HG02798 (cell line): ENCODE measurements at regions not wholly inside any gene's neighbourhood (a gene's known extent, or its start where the extent isn't known, plus 50 kb on each side); places are given as distances from the start of the nearest gene placed in this dataset.

Source experiments
- ATAC-seq: cut with Tn5 transposase; IDR thresholded peaks from one replicate; pipeline ENCODE4 v1.9.1; 2021; ENCODE audit warnings: mild to moderate bottlenecking; ENCODE audit not compliant: unreplicated experiment, poor library complexity

DNA sequence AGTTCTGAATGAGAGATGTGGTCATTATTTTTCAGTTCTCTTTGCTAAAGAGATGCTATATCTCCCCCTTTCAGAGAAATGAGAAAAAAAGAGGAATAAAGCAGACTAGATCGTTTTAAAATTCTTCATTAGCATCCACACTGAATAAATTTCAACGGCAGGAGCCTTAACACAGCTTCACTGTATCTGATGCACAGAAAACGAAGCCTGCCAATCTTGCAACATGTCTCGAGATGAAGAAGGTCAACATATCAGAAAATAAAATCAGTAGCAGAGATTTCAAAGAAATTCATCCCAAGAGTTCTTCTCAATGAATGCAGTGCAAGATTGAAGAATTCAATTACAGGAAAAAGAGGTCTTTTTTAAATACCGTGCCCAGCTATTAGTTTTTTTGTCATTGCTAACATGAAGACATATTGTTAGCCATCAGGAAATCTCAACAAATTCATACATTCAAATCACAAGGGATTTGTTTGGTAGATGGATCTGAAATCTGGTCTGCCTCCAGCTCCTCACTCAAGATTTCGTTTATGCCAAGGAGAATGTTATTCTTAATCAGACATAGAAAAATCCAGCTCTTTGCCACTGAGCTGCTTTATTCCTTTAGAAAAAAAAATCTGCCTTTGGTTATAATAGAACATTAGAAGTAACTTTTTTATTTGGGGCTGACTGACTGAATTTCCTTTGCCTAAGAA is 76.4 kb upstream of the DAB1 start:
- ATAC-seq: no peak

DNA sequence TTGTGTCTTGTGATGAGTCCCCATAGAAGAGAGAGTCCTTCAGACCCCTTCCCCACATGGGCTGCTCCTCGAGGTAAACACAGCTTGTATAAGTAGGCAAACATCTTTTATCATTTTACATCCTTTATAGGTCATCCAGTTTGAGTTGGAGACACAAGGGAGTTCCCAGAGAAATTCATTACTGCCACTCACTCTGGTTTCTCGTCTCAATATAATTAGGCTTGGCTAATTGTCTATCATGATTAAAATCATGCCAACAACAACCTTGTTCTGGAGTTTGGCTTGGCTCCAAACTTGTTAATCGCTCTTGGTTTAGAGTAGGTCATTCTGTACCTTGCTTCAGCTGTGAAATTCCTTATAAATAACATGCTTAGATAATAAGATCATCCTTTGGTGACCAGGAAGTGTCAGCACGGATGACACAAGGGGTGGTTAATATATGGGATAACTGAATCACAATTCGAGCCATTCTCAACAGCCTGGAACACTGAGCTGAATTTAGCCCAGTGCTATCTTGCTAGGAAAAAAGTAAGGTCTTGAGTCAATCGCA is 70.7 kb upstream of the DAB1 start:
- no peak for ATAC-seq

DNA sequence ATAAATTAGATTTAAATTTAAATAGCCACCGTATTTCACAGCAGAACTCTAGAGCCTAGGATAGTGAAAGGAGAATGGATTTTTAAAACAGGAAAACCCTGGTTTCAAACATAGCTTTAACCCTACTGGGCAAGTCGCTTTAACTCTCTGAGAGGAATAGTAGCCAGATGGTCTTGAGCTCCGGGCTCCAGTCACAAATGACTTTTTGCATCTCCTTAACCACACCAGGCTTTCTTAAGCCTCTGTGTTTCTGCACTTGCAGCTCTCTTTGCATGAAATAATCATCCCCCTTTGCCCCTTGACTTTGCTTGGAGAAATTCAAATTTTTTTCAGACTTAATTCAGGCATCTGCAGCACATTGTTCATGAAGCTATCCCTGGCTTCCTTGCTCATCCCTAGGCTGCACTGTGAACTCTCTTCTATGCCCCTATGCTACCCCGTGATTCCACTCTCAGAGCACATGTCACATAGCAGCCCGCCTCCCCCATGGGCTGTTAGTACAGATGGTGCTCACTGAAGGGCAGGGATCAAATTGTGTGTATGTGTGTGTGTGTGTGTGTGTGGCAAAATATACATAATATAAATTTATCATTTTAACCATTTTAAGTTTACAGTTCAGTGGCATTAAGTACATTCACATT is 68.8 kb upstream of the DAB1 start:
- ATAC-seq: no peak

DNA sequence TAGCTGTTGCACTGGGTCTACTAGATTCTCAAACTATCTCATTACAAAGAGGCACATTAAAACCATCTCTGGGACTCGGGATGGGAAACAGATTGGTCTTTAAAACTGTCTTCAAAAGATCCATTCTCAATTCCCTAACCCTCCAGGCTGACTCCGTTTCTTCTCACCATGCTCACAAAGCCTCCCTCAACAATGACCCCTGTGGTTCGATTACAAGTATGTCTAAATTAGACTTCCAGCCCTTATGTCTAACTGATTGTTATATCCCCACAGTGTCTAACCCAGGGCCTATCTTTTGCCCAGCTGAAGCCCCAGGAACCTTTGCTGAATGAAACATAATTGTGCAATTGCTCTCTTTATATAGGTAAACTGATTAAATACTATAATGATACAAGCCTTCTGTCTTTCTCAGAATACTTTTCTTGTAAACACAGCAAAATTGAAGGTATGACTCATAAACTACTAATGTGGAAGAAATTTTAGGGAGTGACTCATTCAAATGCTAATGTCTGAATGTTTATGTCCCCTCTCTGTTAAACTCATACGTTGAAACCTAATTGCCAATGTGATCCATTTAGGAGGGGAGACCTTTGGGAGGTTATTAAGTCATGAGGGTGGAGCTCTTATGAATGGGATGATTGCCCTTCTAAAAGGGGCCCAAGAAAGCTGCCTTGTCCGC is 65.6 kb upstream of the DAB1 start:
- no peak for ATAC-seq

DNA sequence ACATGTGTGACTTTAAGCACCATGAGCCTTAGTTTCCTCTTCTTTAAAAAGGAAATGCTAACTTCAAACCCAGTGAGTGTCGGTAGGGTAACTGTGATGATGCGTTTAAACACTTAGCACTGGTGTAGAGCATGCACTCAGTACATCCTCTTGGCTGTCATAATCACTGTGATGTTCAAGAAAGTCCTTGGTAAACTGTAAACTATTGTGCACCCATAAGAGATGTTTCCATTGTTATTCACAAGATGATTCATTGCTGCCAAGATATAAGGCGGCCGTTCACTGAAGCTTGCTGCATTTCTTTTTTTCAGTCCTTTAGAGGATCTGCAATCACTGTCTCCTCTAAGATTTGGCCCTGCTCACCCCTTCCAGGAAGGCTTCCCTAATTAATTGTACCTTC is 61.8 kb upstream of the DAB1 start:
- no peak for ATAC-seq

GRCh38 chr1:57483954-57484353 is 60.1 kb upstream of the DAB1 start:
- no peak for ATAC-seq

- no peak for ATAC-seq
Observed at GRCh38 chr1:57479471-57479870, 55.6 kb upstream of the DAB1 start.

- no peak for ATAC-seq
Observed at GRCh38 chr1:57475366-57475765, 51.5 kb upstream of the DAB1 start.

DNA sequence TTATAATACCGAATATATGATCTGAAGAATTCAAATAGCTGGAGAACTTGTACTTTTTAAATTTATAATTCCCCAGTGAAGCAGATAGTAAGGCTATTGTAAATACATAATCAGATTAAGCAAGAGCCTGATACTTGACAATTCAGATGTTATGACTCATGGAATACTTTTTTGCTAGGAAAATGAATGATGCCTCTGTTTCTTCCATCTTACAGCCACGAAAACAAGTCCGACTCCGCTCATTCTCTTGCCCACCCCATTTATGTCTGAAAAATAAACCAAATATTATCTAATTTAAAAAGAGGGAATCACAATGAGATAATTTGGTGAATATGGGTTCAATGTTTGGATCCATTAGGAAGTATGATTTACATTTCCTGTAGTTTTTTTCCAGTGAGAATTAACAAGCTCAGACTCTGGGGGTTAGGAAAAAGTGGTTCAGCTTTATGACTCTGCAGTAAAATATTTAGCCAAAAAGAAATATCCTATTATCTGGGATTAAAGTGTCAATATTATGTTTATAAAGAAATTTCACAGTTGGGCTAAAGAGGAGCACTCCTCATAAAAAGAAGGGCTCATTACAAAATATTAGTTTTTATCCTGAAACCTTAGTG is 50.4 kb upstream of the DAB1 start:
- no peak for ATAC-seq
